HG03045 (cell line): ENCODE measurements at regions not wholly inside any gene's neighbourhood (a gene's known extent, or its start where the extent isn't known, plus 50 kb on each side); places are given as distances from the start of the nearest gene placed in this dataset.

ENCODE experiments used
- ATAC-seq: cut with Tn5 transposase; IDR thresholded peaks from one replicate; pipeline ENCODE4 v1.9.1; 2021; ENCODE audit warnings: mild to moderate bottlenecking, moderate library complexity; ENCODE audit not compliant: unreplicated experiment

- no peak for ATAC-seq
Observed at GRCh38 chr18:2431806-2432205, 139.5 kb downstream of the METTL4 start.

GRCh38 chr18:2433366-2433765, 137.9 kb downstream of the METTL4 start:
- ATAC-seq, result no peak

GRCh38 chr18:2441544-2441943, 129.8 kb downstream of the METTL4 start:
- ATAC-seq, result no peak

GRCh38 chr18:2442006-2442405, 129.3 kb downstream of the METTL4 start:
- ATAC-seq, result no peak

DNA sequence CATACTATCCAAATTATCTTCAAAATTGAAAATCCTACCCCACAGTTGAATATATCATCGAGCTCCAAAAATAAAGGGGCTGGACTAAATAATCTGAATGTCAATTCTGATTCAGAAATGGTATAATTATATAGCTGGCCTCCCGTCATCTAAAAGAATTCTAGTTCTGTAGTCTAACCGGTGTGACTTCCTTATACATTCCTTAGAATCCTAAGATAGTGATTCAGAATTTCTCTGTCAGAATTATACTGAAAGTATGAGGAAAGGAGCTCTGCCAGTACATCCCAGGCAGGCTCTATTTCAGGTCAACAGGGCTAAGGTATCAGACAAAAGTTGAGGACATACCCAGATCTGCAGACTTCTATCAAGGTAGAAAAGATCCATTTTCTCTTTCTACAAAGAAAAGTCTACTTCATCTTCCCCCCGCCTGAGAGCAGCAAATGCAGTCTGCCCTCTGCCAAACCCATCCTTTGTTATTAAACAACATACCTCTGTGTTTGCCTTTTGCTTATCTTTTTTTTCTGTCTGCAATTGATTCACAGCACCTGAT, 128.5 kb downstream of the METTL4 start:
- ATAC-seq, result no peak

- no peak for ATAC-seq
Observed at GRCh38 chr18:2444201-2444875, 127.0 kb downstream of the METTL4 start.

- no peak for ATAC-seq
Observed at GRCh38 chr18:2448565-2449151, 122.6 kb downstream of the METTL4 start.

GRCh38 chr18:2451556-2451955, 119.7 kb downstream of the METTL4 start:
- ATAC-seq, result no peak

DNA sequence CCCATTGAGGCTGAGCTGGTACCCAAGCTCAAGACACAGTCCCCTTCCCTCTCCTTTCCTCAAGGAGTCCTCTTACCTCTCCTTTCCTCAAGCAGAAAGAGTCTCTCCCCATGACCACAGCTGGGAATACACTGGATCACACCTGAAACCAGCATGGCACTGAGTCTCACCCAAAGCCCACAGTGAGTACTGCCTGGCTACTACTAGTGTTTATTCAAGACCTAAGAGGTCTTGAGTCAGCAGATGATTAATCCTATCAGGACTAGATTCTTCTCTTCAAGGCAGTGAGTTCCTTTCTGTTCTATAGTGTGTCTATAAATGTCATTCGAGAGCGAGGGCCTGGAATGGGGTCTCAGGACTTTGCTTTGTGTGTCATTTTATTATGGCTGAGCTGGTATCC, 111.4 kb downstream of the METTL4 start:
- no peak for ATAC-seq

DNA sequence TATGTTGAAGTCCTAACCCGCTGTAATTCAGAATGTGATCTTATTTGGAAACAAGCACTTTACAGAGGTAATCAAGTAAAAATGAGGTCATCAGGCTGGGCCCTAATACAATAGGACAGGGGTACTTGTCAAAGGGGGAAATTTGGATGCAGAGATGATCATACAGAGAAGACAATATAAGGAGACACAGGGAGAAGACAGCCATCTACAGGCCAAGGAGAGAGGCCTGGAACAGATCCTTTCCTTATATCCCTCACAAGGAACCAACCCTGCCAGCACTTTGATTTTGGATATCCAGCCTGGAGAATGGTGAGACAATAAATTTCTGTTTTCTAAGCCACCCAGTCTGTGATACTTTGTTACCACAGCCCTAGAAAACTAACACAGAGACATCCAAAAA, 104.3 kb downstream of the METTL4 start:
- ATAC-seq, result no peak

DNA sequence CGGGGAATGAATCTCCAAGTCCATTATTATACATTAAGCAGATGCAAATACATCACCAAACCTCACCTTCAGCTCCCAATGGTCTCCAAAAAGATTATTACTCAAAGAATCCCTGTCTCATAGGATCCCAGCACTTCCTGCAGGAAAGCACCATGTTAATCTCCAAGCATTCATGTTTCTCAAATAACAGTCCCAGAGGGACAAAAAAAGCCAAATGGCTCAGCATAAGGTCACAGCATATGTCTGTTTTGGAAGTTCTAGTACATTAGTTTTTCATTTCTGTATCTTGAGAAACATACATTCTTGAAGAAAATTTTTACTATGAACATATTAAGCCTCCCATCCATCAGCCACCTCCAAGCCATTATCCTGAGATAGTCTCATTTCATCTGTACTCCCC, 103.3 kb downstream of the METTL4 start:
- ATAC-seq, result no peak

DNA sequence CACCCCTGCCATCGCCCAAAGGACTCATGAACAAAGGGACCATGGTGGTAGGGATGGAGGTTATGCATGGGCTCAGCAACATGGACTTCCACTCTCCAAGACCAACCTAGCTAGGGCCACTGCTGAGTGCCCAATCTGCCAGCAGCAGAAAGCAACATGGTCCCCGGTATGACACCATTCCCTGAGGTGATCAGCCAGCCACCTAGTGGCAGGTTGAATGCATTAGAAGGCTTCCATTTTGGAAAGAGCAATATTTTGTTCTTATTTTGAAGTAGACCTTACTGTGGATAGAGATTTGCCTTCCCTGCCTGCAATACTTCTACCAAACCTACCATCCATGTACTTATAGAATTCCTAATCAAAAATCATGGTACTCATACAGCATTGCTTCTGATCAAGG, 99.8 kb downstream of the METTL4 start:
- no peak for ATAC-seq

DNA sequence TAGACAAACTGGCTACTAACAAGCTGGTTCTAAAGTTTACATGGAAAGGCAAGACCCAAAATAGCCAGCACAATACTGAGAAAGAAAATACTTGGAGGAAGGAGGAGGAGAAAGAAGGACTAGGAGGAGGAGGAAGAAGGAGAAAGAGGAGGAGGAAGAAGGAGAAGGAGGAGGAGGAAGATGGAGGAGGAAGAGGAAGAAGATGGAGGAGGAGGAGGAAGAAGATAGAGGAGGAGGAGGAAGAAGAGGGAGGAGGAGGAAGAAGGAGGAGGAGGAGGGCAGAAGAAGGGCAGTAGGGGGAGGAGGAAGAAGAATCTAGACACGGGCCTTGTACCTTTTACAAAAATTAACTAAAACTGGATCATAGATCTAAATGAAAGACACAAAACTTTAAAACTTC, 92.6 kb downstream of the METTL4 start:
- ATAC-seq, result no peak

DNA sequence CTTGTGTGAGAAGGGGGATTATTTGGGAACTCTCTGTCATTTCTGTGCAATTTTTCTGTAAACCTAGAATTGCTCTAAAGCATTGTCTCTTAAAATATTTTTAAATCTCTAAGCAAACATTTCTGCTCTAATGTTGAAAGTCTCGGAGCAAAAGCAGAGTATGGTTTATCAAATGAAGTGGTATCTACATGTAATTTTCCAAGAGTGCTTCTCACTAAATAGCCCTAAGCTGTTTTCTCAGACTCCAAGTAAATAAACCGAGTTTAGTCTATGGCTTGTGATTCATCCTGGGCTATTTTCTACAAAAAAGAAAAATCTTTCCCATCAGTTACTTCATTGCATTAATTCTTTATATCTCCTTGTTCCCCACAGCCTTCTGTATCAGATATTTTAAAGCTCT, 90.8 kb downstream of the METTL4 start:
- ATAC-seq, result no peak

- no peak for ATAC-seq
Observed at GRCh38 chr18:2482706-2483475, 88.4 kb downstream of the METTL4 start.

DNA sequence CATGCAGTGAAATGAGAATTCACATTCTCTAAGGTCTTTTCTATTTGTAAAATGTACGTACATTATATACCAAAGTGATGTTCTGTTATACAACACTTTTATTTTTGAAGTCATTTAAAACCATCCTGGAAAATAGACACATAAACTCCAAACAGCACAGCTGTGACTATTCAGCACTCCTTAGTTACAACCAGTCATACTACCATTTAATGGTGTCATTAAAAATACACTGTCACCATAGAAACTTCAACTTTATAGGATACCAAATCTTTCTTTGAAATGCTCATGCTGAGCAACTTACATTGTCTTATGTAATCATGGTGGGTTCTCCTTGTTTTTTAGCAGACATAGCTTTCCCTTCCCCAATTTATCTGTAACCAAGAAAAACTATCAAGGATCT, 85.3 kb downstream of the METTL4 start:
- ATAC-seq, result no peak

DNA sequence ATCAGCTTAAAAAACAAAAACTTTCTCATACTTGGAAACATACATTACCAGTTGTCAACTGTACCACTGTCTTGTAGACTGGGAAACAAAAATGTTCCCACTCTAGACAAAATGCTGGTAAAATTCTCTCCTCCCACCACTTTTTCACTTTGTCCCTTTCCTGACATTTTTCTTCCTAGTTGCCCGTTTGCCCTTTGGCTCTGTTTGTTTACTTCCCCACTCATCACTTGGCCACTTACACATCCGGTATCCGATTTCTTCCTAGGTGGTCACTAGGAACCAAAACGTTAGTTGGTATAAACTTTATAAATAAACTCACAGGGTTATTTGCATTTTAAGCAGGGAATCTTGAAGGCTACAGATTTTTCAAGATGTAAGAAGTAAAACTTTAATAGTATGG, 84.9 kb downstream of the METTL4 start:
- no peak for ATAC-seq
